ENCODE measurements at regions not wholly inside any gene's neighbourhood (a gene's known extent, or its start where the extent isn't known, plus 50 kb on each side); places are given as distances from the start of the nearest gene placed in this dataset.

DNA sequence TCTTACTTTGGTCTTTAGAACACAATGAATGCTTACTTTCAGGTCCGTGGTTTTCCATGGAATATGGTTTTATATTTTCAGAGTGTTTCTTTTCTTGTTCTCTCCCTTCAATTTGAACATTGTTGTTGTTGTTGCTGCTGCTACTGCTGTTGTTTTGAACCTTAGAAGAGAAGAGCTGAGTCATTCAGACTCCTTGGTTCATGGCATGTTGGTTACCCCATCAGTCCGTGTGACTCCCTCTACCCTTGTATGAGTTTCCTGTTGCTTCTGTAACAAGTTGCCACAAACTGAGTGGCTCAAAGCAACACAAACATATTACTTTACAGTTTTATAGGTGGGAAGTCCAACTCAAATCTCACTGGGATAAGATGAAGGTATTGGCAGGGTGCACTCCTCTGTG, 511.0 kb downstream of the INSC start:
- no peak for DNase-seq

DNA sequence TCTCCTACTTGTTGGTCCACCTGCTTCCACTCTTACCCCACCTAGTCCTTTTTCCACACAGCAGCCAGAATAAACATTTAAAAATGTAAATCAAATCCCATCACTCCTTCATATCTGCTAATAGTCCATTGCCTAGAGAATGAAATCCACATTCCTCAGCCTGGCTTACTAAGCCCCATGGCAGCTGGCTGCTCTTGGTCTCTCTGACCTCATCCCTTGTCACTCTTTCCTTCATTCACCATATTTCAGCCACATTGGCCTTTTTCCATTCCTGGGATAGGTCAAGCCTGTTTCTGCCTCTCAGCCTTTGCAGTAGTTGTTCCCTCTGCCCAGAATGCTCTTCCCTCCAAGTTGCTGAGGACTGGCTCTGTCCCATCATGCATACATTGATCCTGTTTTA, 512.8 kb downstream of the INSC start:
- DNase-seq = no peak

DNA sequence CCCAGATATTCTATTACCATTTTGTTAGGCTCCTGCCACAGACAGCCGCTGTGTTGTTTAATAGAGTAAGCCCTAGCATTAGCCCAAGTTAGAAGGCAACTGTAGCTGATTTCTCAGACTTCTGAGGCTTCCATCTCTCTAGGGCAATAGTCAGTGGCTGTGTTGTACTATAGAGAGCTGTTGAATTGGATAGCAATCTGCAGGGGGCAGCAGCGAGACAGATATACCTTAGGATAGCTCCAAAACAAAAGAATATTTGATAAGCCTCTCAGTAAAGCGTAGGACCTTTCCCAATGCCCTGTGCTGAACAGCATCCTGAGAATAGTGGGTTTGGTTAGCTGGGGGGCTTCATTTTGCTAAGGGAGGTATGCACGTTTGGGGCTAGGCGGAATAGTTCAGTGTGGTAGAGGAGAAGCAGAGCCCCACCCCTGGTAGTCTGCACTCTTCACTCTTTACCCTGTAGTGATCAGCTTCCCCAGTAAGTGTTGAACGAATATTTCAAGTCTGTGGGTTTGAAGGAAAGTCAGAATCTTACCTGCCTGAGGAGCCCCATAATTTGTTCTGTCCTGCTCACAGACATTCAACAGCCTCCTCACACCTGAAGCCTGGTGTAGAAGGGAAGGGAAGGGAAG, 515.1 kb downstream of the INSC start:
- DNase-seq = no peak

DNA sequence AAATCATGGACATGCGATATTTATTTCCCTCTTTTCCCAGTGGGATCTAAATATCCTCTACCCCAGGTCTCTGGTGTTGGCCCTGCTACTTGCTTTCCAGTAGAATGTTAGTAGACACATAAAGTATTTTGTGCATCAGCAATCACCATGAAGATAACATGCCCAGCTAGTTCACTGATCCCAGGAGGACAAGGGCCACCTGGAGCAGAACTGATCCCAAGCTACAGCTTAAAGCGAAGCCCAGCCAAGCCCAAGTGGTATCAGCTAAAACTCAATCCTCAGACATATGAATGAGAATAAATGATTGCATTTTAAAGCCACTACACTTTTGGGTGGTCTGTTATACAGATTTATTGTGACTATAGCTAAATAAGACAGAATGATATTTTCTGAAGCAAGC, 516.2 kb downstream of the INSC start:
- no peak for DNase-seq

DNA sequence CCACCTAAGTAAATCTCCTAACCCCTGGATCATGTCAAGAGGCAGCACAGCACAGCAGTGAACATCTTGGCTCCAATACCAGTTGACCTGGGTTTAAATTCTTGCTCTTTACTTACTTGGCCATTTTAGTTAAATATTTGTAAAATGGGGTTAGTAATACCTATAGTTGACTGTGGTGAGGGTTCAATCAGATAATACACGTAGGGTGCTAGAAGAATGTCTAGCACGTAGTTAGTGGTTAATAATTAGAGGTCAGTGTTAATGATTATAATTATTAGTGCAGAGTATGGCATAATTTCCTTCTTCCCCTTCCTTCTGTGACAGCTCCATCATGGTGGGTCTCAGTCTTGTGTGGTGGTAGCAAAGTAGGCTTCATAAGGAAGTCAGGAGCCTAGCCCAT, 520.8 kb downstream of the INSC start:
- no peak for DNase-seq

DNA sequence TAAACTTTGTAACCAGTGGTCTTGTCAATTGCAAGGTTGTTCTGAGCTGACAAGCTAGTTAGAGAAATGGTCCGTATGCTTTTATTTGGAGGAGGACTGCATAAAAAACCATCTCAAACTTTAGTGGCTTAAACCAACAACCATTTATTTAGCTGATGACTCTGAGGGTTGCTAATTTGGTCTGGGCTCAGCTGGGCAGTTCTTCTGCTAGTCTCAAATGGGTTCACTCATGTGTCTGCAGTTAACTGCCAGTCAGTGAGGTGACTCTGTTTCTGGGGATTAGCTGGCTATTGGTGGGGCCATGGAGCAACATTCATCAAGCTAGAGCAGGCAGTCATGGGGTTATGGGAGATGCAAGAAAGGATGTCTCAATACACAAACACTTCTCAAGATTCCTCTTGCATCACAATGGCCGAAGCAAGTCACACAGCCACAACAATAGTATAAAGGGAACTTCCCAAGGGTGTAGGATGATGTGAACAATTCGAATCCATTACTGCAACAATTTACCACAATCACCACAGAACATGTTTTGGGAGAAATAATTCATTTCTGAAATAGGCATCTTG, 521.9 kb downstream of the INSC start:
- DNase-seq = no peak

DNA sequence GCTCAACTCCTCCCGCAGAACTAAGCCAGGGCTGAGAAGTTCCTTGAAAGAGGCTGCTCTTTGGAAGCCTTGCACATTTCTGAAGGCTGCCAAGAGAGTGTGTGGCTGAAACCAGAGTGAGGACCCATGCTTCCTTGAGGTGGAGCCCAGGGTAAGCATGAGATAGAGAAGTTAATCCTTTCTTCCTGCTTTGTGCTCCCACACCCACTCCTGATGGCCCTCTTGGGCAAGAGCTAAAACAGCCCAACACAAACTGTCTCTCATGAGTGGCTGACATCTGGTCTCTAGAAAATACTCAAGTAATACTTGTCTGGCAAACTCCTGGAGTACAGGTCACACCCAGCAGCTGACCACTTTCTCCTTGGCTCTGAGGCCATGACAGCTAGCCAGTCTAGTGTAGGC, 523.7 kb downstream of the INSC start:
- DNase-seq = no peak

DNA sequence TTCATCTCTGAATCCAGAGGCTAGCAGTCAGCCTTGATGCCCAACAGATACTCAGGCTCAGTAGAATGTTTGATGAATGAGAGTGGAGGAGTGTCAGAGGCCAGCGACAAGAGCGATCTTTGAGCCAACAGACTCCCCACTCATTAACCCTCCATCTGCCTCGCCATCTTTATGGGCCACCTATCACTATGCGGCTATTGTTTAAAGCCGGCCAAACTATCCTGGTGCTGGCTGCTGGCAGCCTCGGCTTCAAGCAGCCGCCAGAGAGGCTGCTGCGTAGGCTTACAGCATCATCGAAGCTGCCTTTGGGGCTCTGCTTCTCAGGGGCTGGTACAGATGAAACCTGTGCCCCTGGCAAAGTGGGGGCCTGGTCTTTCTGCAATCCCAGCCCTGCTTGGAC, 525.6 kb downstream of the INSC start:
- no peak for DNase-seq

DNA sequence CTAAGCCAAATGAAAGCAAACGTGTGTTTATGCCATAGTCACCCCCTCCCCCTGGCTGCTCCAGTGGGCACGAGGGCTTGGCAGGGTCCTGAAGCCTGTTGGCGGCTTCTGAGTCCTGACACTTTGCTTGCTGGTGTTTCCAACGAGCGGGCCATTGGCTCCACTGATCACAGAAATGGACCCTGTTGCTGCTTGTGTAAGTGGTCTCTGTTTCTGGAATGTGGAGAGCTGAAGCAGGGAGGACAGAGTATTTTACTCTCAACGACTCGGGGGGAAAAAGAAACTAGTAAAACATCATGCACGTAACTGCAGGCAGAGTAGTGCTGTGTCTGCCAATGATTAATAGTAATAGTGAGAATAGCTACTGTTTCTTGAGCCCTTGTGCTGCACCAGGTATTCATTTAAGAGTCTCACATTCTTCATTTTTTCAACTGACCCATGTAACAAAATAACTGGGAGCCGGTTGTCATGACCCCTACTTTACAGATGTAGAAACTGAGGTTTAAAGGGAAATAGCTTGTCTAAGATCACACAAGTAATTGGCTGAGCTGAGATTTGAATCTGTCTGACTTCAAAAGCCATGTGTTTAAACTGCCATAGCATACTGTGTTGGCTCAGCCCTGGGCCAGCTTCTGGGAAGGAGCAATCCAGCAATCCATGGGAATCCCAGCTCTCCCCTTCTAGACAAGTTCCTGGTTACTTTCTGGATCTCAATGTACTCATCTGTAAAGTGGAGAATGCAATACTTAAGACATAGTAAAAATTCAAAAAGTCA, 526.7 kb downstream of the INSC start:
- no peak for DNase-seq

DNA sequence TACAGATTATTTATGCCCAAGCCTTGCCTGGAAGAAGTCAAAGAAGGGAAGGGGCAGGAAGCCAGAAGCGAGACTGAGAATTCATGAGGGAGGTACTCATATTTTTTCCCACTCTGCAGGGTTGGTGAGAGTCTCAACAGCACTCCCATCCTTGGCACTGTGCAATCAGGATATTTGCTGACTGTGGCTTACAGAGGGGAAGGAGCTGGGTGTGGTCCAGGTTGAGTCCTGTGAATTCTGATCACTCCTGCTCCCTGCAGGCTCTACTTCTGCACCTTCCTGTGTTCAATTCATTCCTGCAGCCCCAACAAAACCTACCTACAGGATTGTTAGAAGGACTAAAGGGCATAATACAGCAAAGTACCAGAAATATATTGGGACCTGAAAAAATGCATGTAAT, 530.5 kb downstream of the INSC start:
- DNase-seq = no peak

DNA sequence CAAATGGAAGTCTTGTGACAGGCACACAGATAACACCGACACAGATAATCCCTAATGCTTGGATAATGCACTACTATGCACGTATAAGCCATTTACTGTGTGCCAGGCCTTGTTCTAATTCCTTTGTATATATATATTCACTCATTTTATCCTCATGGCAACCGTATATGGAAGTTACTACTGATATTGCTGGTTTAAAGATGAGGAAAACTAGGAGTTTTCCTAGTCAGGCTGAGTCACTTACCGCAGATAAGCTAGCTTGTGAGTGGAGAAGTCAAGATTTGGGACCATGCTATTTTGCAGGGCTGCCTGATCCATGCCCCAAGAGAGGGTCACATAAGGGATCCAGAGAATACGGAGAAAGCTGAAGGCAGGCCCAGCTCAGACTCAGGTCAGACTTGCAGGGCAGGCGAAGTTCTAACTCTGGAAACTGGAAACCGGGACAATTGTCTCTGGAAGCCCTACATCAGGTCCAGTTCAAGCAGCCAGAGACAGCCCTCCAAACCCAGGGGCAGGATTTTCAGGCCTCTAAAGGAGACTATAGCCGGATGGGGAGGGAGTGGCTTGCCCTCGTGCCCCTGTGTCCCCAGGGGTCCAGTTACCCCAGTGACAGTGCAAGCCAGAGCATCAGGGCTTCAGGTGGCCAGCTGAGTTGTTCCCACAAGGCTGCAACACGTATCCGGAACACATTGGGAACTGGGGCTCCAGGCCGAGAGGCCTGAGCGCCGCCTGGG, 534.8 kb downstream of the INSC start:
- no peak for DNase-seq

DNA sequence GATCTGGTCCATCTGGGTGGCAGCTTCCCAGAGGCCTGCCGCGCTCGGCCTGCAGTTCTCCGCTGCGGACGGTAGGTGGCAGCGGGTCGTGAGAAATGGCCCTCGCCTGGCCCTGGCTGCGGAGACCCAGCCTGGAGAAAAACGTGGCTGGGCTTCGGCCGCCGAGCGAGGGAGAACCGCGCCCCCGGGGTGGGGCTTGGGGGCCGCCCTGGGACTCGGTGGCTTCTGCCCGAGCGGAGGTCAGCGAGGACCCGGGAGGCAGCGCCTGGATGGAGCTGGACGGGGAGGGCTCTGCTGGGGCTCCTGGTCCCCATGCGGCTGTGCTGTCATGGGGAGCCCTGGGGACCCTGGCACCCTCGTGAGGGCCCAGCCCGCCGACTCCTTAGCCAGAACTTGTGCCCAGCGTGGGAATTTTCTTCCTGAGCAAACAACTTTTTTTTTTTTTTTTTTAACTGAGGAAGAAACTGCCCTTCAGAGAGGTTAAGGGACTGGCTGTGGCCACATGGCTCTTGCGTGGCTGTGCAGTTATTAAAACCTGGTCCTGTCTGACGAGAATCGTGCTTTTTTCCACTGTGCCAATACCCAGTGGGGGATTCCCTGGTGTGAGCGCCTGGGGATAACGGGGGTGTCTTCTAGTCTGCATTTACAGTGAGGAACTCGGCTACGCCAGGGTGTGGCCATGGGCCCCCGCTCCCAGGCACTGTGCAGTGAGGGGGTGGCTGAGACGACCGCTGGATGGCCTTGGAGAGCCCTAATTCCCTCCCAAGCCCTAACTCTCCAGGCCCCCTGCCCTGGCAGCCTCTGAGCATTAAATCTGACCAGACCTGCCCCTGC, 535.6 kb downstream of the INSC start:
- DNase-seq = peak; percentile 64

DNA sequence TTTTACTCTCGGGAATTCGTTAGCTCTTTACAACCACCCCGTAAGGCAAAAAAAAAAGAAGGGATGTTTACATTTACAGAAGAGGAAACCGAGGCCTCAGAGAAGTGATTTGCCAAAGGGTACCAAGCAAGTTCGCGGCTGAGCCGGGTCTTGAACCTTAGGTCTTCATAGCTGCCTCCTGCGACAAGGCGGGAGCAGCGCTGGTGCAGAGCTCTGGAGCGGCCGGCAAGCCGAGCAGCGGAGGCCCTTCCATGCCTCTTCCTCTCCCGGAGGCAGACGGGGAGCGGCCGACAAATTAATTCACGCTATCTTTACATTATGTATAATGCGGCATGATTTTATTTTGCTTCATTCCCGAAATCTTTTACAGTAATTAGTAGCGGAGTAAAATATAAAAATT, 536.3 kb downstream of the INSC start:
- DNase-seq = no peak

DNA sequence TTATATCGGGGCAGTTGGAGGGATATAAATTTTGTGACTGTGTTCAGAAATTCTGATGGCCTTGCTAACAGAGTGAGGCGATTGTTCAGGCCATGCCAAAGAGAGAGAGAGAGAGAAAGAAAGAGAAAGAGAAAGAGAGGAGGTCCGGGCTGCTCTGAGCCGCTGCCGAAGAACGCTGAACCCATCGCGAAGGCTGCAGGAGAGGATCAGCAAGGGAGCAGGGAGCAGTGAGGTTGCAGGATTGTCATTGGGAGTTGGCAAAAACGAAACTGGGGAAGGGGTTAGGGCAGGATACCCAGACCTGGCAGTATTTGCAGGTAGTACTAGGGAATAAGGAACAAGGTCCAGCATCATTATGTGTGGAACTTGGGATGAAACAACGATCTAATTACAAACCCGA, 537.1 kb downstream of the INSC start:
- DNase-seq = no peak

DNA sequence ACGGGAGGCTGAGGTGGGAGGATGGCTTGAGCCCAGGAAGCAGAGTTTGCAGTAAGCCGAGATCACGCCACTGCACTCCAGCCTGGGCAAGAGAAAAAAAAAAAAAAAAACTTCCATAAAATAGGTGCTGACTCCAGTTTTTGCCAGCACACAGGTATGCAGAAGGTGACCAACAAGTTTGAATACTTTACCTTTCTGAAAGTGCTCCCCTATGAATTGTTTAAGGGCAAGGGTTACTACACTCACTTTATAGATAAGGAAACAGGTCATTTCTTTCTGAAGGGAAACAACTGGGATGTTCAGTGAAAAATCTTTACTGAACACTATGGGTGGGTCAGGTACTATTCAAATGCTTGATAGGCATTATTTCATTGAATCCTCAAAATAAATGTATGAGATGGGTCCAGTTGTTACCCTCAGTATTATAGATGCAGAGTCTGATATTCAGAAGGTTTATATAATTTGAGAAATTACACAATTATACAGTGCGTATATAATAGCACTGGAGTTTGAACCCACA, 538.5 kb downstream of the INSC start:
- DNase-seq = no peak

DNA sequence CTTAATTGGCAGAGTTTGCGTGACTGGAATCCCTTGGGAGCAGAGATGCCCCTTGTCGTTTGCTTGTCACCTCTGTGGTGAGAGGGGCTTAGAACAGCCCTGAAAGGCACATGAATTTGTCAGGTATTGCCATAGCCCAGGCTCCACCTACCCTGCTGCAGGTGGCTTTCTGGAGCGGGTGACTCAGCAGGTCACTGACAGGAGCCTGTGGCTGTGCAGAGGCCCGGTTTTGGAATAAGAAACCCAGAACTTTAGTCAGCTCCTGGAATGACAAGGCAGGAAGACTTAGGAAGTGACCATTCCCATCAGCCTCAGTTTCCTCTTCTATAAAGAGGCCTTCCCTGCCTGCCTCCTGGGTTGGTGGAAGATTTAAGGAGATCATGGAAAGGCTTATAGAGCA, 539.7 kb downstream of the INSC start:
- no peak for DNase-seq

DNA sequence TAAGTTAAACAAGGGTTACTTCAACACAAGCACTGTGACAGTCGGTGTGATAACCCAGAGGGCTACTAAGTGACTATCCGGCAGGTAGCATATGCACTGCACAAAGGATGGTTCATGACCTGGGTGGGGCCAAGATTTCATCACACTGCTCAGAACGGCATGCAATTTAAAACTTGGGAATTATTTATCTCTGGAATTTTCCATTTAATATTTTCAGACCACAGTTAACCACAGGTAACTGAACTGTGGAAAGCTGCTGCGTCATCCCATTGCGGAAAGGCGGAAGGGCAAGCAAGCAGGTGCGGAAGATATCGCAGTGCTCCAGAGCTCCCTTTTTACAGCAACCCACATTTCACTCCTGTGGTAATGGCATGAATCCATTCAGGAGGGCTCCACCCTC, 540.8 kb downstream of the INSC start:
- DNase-seq = no peak

DNA sequence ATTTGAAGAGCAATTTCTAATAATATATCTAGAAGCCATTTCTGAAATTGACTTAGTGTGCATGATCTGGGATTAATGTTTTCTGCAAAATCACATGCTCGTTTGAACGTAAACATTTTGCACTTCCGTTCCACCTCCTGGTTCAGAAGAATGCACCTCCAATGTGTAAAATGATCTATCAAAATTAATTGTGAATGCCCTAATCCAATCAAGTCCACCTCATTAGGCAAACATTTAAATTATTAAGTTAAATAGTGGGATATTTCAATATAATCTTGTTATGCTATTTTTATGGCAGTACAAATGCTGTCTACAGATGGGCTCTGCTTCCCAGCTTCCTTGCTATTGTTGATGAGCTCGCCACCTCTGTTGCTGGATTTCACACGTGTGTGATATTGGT, 542.5 kb downstream of the INSC start:
- DNase-seq = no peak

DNA sequence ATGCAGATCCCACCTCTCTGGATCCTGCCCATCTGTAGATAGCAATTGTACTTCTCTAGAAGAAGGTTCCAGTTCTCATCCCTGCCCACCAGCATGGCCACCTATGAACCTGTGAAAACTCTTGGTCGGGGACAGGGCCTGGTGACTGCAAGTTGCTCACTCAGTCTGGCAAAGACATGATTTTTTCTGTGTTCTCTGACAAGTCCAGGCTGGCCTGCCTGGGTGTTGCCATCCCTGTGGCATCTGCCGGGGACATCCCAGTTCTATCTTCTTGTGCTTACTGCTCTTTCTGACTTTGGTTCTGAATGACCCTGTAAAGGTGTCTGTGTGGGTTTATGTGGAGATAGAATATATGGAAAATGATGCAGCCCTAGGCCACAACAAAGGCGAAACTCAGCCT, 545.8 kb downstream of the INSC start:
- DNase-seq = no peak

DNA sequence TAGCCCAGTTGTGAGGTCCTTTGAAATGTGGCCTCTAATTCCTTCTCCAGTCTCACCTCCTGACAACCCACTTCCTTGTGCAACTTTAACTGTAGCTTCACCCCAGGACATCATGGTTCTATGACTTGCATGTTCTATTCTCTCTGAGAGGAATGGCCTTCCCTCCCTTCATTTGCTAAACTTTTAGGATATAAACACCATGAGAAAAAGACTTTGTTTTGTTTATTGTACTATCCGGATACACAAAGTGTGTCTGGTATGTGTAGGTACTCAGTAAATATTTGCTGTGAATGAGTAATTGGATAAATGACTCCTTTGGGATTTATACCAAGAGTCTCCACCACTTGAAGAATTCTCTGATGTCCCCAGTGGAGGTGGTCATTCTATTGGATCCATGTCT, 547.6 kb downstream of the INSC start:
- no peak for DNase-seq

DNA sequence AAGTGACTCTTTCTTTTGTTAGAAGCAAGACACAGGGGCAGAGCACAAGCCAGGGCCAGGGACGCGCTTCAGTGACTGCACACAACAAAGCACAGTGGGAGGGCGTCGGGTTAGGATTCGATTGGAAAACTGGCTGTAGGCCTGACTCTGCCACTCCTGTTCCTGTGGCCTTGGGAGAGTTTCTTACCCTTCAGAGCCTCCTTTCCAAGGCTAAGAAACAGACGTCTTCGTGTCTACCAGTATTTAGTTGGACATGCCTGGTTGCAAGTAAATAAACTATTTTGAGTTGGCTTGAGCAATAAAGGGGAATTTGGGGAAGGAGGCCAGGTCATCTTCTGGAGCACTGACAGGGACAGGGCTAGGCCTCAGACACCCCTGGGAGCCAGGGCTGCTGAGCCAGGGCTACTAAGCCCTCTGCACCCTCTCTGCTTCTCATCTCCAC, 549.1 kb downstream of the INSC start:
- no peak for DNase-seq

DNA sequence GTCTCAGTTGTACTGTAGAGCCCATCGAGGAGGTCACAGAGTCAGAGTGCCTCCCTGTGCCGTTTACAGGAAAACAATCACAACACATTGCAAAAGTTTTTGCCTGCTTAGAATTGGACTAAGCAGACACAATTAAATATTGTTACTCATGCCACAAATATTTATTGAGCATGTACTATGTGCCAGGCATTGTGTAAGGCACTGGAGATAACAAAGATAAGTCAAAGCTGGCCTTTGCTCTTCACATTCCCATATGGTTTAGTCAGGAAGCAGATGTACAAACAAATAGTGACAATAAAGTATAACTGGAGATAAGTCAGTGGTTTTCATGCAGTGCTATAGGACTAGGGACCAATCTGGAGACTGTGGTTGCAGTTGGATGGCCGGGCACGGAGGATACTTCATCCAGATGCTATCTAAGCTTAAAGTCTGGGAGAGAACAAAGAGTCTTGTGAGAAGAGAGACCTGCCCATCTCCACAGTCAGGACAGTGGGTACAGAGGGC, 550.7 kb downstream of the INSC start:
- DNase-seq = no peak

Data from NCI-H1417 treated with DMSO at 0.1 percent for 48 hours (cell line).